NCI-H1694 treated with DMSO at 0.1 percent for 48 hours (cell line): ENCODE measurements at regions not wholly inside any gene's neighbourhood (a gene's known extent, or its start where the extent isn't known, plus 50 kb on each side); places are given as distances from the start of the nearest gene placed in this dataset.

Experiments used
- DNase-seq: peaks from one replicate; lab custom pipeline; 2025; lab: John Stamatoyannopoulos, UW

DNA sequence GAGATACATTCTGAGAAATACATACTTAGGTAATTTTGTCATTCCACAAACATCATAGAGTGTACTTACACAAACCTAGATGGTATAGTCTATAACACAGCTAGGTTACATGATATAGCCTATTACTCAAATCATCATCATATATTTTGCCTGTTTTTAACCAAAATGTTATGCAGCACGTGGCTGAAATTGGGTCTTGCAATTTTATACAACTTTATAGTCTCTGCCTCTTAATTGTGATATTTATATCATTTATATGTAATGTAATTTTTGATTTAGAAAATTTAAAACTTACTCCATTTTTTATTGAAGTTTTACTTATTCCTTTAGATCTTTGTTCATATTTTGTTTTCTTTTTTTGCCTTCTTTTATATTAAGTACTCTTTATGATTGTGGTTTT, 350.7 kb upstream of the DCN start:
- no peak for DNase-seq

- DNase-seq = no peak
These were observed 347.2 kb upstream of the DCN start for GRCh38 chr12:91529829-91530228.

DNA sequence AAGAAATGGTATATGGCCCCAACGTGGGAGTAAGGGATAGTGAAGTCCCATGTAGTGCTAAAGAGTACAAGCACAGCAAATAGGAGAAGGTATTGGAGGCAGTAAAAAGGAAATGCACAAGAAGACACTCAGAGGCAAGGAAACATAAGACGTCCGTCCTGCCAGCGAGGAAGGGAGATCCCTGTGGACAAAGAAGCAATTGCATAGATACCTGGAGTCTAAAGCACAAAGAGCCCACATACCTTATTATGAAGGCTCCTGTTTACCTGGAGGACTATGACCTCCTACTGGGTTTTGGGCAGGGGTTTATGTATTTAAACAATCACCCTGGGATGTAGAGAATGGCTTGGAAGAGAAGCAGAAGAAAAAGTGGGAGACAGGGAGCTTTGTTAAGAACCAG, 341.2 kb upstream of the DCN start:
- no peak for DNase-seq

GRCh38 chr12:91516695-91517047, 334.1 kb upstream of the DCN start:
- DNase-seq = no peak

GRCh38 chr12:91515944-91516694, 333.5 kb upstream of the DCN start:
- DNase-seq = no peak

- no peak for DNase-seq
These were observed 330.7 kb upstream of the DCN start for GRCh38 chr12:91513313-91513712.

- no peak for DNase-seq
These were observed 329.3 kb upstream of the DCN start for GRCh38 chr12:91511795-91512420.

GRCh38 chr12:91507754-91508153, 325.1 kb upstream of the DCN start:
- DNase-seq = no peak

DNA sequence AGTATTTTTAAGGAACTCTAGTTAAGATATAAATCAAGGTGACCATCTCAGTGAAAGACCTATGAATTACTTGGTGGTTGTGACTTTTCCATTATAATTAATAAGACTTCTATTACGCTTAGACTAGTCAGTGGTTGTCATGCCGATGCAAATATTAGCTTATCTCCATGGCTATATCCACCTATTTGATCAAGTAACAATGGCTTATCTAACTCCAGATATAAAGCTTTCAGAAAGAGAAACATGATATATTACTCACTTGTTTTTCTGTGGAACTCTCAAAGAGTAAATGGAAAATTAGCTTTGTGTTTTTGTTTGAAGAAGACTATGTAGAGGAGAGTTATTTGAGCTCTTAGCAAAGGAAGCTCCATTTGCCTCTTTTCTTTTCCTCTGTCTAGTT, 323.8 kb upstream of the DCN start:
- no peak for DNase-seq

DNA sequence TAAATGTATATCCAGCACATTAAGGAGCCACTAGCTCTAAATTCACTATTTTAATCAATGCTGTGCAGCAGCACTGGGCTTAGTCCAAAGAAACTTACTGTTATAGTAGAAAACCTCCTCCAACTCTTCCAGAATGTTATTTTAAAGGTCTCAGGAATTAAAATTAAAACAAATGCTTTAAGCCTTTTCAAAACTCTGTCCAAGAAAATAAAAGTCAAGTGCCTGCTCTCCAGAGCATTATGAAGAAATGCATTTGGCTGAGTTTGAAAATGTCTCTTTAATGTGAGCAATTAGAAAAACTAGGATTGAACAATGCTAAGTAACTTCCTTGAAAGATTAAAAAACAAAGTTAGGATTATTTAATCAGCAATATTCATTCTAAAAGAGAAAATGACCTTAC, 322.4 kb upstream of the DCN start:
- no peak for DNase-seq

GRCh38 chr12:91502208-91502607, 319.6 kb upstream of the DCN start:
- no peak for DNase-seq

DNA sequence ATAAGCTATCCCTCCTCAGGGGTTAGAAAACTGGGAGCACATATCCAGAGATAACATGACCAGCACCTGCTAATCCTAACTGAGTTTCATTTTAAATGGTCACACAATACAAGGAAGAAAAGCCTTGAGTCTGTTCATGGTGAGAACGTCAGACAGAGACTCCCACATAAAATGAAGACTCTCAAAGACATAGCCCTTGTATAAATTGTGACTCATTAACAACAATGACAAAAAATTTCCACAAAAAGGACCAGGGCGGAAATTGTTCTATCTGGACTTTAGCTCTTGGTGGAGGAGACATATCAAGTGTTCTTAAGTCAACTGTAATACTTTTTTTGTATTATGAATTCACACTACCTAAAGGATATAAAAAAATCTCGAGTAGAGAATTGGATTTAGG, 313.7 kb upstream of the DCN start:
- DNase-seq = no peak

DNA sequence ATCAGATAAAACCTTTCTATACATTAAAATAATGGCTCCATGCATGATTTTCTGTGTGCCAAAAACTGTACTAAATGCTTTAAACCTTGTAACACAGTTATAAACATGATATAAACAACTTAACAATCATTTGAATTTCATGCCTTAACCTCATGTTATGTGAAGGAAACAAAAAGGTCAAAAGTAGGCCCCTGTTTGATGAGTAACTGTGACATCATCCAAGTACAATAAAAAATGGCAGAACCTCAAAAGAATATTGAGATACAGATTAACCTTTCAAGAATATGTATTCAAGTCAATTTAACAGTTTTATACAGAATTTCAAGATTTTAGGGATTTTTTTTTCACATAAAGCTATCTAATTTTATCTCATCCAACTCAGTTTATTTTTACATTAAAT, 310.7 kb upstream of the DCN start:
- no peak for DNase-seq

DNA sequence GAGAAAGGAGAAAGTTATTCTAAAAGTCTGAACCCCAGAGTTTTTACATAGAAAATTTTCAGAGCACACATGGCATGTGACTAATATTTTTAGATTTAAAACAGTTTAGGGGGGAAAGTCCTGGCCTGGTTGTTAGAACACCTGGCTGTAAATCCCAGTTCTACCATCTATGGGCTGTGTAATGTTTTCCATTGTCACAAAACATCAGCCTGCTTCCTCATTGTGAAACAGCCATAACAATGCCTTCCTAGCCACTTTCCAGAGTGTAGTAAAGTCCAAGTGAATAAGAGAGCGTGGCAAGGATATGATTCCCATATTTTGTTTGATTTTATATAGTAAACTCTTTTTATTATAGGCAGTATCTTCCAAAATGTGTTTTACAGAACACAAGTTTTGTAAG, 310.0 kb upstream of the DCN start:
- no peak for DNase-seq

DNA sequence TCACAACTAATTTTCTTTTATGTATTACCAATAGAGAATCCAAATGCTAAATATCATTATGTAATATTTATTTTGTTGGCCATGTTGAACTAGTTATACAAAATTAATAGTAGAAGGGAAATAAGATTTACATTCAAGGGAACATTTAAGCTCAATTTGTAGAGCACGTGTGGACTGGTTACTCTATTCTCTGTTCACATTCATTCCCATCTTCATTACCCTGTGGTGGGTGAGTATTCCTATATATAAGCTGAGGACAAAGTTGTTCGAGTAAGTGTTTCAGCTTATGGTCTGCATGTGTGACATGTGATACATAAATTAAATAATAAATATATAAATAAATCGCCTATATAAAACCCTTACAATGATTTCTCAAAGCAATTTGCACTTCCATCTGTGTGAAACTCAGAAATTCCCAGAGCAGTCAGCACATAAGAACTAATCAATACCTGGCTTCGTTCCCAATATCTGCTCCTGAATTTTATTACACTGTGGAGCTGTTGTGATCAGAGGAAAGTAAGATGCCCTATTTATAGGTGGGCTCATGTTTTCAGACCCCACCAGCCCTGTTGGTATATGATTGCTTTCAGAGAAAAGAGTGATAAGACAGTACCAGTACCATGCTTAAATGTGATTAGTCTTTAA, 308.2 kb upstream of the DCN start:
- no peak for DNase-seq

GRCh38 chr12:91483471-91483985, 300.9 kb upstream of the DCN start:
- no peak for DNase-seq

DNA sequence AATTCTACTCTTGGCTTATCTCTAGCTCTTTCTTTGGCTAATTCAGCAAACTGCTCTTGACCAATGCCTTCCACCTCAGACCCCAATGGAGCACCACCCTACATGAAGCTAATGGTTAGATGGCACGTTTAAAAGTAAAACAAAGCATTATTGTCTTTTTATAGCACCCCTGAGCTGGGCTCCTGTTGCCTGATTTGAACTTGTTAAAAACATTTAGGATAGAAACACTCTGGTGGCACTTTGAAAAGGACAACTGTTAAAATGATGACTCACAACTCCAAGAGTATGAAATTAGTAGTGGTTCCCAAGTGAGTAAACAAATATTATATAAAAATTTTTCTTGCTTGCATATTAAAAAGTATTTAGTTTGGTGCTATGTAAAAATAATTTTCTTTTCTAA, 299.6 kb upstream of the DCN start:
- no peak for DNase-seq

GRCh38 chr12:91478500-91478899, 295.9 kb upstream of the DCN start:
- no peak for DNase-seq

- no peak for DNase-seq
These were observed 285.1 kb upstream of the DCN start for GRCh38 chr12:91467686-91468085.

DNA sequence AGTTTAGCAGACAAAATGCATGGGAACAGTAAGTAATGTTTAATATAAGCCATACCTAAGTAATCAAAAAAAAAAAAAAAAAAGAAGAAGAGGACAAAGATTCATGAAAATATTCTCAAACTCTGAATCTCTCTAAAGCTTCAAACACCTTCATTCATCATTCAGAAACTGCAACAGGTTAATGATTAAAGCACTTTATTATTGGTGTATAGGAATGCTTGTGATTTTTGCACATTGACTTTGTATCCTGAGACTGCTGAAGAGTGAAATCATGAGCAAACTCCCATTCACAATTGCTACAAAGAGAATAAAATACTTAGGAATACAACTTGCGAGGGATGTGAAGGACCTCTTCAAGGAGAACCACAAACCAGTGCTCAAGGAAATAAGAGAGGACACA, 278.4 kb upstream of the DCN start:
- no peak for DNase-seq

DNA sequence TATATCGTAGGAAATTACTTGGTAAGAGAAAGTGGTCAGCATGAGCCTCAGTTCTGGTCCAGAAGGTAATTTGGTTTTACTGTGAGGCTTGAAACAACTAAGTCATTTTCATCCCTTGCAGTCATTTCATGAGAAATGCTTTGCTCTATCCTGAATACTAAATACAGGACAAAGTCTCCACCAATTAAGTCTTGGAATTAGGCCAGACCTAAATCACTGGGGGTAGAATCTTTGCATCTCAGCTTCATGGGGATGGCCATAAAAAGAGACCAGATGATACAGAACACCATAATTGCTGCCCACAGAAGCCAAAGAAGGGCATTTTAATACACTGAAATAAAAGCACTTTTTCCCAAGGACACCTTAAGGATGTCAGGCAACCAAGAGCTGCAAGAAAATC, 277.9 kb upstream of the DCN start:
- DNase-seq = no peak

- no peak for DNase-seq
These were observed 272.7 kb upstream of the DCN start for GRCh38 chr12:91455321-91455720.

- DNase-seq = no peak
These were observed 271.6 kb upstream of the DCN start for GRCh38 chr12:91454179-91454578.
